ENCODE measurements at regions not wholly inside any gene's neighbourhood (a gene's known extent, or its start where the extent isn't known, plus 50 kb on each side); places are given as distances from the start of the nearest gene placed in this dataset.

DNA sequence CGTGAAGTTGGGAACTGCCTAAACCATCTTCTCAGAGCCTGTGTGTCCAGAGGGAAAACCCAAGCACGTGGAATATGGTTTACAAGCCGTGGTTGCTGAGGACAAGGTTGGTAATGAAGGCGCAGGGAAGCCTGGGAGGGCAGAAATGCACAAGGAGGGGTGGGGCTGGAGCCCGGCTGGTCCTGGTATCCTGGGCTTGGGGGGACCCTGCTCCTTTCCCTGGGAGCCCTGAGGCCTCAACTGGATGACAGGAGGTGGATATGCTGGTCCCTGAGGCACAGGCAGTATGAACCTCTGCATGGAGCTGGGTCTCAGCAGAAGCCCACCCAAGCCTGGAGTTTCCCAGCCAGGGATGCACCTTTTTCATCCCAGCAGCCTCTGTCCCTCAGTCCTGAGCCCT lies 80.3 kb upstream of the RET start:
- TF ChIP-seq, protein P1, sequence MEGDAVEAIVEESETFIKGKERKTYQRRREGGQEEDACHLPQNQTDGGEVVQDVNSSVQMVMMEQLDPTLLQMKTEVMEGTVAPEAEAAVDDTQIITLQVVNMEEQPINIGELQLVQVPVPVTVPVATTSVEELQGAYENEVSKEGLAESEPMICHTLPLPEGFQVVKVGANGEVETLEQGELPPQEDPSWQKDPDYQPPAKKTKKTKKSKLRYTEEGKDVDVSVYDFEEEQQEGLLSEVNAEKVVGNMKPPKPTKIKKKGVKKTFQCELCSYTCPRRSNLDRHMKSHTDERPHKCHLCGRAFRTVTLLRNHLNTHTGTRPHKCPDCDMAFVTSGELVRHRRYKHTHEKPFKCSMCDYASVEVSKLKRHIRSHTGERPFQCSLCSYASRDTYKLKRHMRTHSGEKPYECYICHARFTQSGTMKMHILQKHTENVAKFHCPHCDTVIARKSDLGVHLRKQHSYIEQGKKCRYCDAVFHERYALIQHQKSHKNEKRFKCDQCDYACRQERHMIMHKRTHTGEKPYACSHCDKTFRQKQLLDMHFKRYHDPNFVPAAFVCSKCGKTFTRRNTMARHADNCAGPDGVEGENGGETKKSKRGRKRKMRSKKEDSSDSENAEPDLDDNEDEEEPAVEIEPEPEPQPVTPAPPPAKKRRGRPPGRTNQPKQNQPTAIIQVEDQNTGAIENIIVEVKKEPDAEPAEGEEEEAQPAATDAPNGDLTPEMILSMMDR (IDR thresholded peaks at IDR 0.05): no peak
- TF ChIP-seq EZH2 (IDR thresholded peaks at IDR 0.05): no peak
- no peak for TF ChIP-seq EZH2phosphoT487 (IDR thresholded peaks at IDR 0.05)
- H3K9ac ChIP-seq: no peak overlapping the region

DNA sequence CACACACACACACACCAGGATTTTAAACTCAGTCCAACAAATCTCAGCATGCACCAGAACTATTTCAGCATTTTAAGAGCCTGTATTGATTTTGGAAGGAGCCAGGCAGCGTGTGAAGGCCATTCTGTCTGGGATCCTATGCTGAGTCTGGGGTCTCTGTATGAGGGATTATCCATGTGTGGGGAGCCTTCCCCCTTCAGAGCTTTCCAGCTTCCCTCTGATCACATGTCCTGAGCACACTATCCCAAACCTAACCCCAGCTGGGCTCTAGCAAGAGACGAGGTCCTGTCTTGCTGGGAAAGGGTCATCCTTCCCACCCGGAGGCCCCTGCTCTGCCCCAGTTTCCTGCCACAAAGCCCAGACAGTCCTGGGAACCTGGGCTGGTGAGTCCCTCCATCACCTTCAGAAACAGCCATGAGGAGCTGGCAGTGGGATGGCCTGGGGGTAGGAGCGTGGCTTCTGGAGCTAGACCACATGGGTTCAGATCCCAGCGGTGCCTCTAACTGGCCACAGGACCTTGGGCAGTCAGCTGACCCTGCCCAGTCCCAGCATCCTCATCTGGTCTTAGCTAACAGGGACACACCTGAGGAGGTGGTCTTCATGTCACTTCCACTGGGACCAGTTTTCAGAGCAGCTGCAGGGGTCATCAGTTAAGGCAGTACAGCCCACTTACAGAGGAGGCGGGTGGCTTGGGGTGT lies 79.6 kb upstream of the RET start:
- no peak overlapping the region for H3K4me3 Mint-ChIP-seq
- no peaks in the 10 kb centered on the region for H3K9me3 ChIP-seq (ENCODE audit: low read depth)
- no peaks in the 10 kb centered on the region for H4K20me1 ChIP-seq (ENCODE audit: low read depth)
- no peaks in the 10 kb centered on the region for H3K36me3 Mint-ChIP-seq
- no peak for DNase-seq (ENCODE audit: low spot score)
- no peaks in the 10 kb centered on the region for H3K79me2 ChIP-seq (ENCODE audit: low read depth)
- no peak overlapping the region for H3K27ac Mint-ChIP-seq
- H3K9me3 Mint-ChIP-seq: no peaks in the 10 kb centered on the region
- no peak overlapping the region for H2AFZ ChIP-seq (replicated peaks)
- no peak overlapping the region for H3K9ac ChIP-seq
- H3K27me3 Mint-ChIP-seq (ENCODE audit: insufficient read depth, low read depth): no peaks in the 10 kb centered on the region
- no peak overlapping the region for H3K4me3 ChIP-seq
- H3K27ac ChIP-seq: no peak overlapping the region
- H3K4me1 ChIP-seq: no peaks in the 10 kb centered on the region
- H3K36me3 ChIP-seq: no peaks in the 10 kb centered on the region
- H3K27me3 ChIP-seq: no peaks in the 10 kb centered on the region
- H3K4me2 ChIP-seq: no peak overlapping the region
- no peaks in the 10 kb centered on the region for H3F3A ChIP-seq (ENCODE audit: low read depth)
- peaks cover 3% of the 10 kb centered on the region for H3K4me1 Mint-ChIP-seq
- TF ChIP-seq, protein P1 (IDR thresholded peaks at IDR 0.05): no peak
- TF ChIP-seq EZH2phosphoT487 (IDR thresholded peaks at IDR 0.05) (no peak), EZH2 (IDR thresholded peaks at IDR 0.05) (no peak)

More for the DNA sequence above, 80.3 kb upstream of the RET start:
- no peak overlapping the region for H3K27ac Mint-ChIP-seq
- H3K27me3 Mint-ChIP-seq (ENCODE audit: insufficient read depth, low read depth): no peaks in the 10 kb centered on the region
- H3K4me3 ChIP-seq: no peak overlapping the region
- no peaks in the 10 kb centered on the region for H3K36me3 Mint-ChIP-seq
- H3K9me3 Mint-ChIP-seq: no peaks in the 10 kb centered on the region
- no peak overlapping the region for H2AFZ ChIP-seq (replicated peaks)
- no peaks in the 10 kb centered on the region for H3K9me3 ChIP-seq (ENCODE audit: low read depth)
- no peaks in the 10 kb centered on the region for H3F3A ChIP-seq (ENCODE audit: low read depth)
- H3K4me3 Mint-ChIP-seq: no peak overlapping the region
- H3K79me2 ChIP-seq (ENCODE audit: low read depth): no peaks in the 10 kb centered on the region
- no peaks in the 10 kb centered on the region for H3K36me3 ChIP-seq
- no peaks in the 10 kb centered on the region for H3K4me1 ChIP-seq
- H3K4me1 Mint-ChIP-seq: peaks cover 3% of the 10 kb centered on the region
- DNase-seq (ENCODE audit: low spot score): no peak
- H3K4me2 ChIP-seq: no peak overlapping the region
- H4K20me1 ChIP-seq (ENCODE audit: low read depth): no peaks in the 10 kb centered on the region
- H3K27ac ChIP-seq: no peak overlapping the region
- H3K27me3 ChIP-seq: no peaks in the 10 kb centered on the region

DNA sequence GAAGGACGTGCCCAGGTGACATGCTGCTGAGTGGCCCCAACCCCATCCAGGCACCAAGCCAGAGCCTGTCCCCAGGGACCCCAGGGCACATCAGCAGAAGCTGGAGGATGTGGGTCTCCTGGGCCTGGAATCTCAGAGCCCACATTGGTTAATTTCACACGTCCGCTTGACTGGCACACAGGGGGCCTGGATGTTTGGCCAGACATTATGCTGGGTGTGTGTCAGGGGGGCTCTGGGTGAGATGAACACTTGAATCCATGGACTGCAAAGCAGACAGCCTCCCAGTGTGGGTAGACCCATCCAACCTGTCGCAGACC lies 79.1 kb upstream of the RET start:
- H3K27me3 ChIP-seq: no peaks in the 10 kb centered on the region

More for the DNA sequence above, 79.1 kb upstream of the RET start:
- no peak overlapping the region for H3K9ac ChIP-seq
- no peaks in the 10 kb centered on the region for H3F3A ChIP-seq (ENCODE audit: low read depth)
- H3K36me3 Mint-ChIP-seq: no peaks in the 10 kb centered on the region
- H3K27me3 Mint-ChIP-seq (ENCODE audit: insufficient read depth, low read depth): no peaks in the 10 kb centered on the region
- no peak for TF ChIP-seq EZH2 (IDR thresholded peaks at IDR 0.05)
- TF ChIP-seq EZH2phosphoT487 (IDR thresholded peaks at IDR 0.05): no peak
- TF ChIP-seq, protein P1 (IDR thresholded peaks at IDR 0.05): no peak
- no peak overlapping the region for H2AFZ ChIP-seq (replicated peaks)
- DNase-seq (ENCODE audit: low spot score): no peak
- no peaks in the 10 kb centered on the region for H4K20me1 ChIP-seq (ENCODE audit: low read depth)
- no peaks in the 10 kb centered on the region for H3K4me1 ChIP-seq
- H3K4me3 Mint-ChIP-seq: no peak overlapping the region
- H3K9me3 ChIP-seq (ENCODE audit: low read depth): no peaks in the 10 kb centered on the region
- H3K36me3 ChIP-seq: no peaks in the 10 kb centered on the region
- H3K4me3 ChIP-seq: no peak overlapping the region
- no peaks in the 10 kb centered on the region for H3K9me3 Mint-ChIP-seq
- no peak overlapping the region for H3K27ac ChIP-seq
- no peaks in the 10 kb centered on the region for H3K79me2 ChIP-seq (ENCODE audit: low read depth)
- no peak overlapping the region for H3K4me2 ChIP-seq
- peaks cover 3% of the 10 kb centered on the region for H3K4me1 Mint-ChIP-seq
- H3K27ac Mint-ChIP-seq: no peak overlapping the region
